Mesothelial cell of epicardium (in vitro differentiated cells): ENCODE measurements at regions not wholly inside any gene's neighbourhood (a gene's known extent, or its start where the extent isn't known, plus 50 kb on each side); places are given as distances from the start of the nearest gene placed in this dataset.
"Not testable (repeated sequence)": the region's sequence is repeated elsewhere in the genome, so short reads cannot be mapped to it uniquely, and the experiment has no call there.

Experiments used
- DNase-seq, 2 experiments: peaks; one replicate each; pipeline ENCODE4 v3.0.0; 2021; ENCODE audit warnings: low spot score in 2 of 2; ENCODE audit not compliant: unreplicated experiment in 2 of 2
- H3K27ac Mint-ChIP-seq: 2 replicates; pipeline ENCODE4 v1.8.0; 2021; ENCODE audit warnings: mixed read lengths
- H3K27me3 Mint-ChIP-seq: 2 replicates; pipeline ENCODE4 v1.8.0; 2021; ENCODE audit warnings: low read depth, mixed read lengths
- H3K36me3 Mint-ChIP-seq: 2 replicates; pipeline ENCODE4 v1.8.0; 2021; ENCODE audit warnings: mixed read lengths
- H3K4me1 Mint-ChIP-seq: 2 replicates; pipeline ENCODE4 v1.8.0; 2021; ENCODE audit warnings: mixed read lengths
- H3K4me3 Mint-ChIP-seq: 2 replicates; pipeline ENCODE4 v1.8.0; 2021; ENCODE audit warnings: mild to moderate bottlenecking, moderate library complexity, mixed read lengths
- H3K9me3 Mint-ChIP-seq: 2 replicates; pipeline ENCODE4 v1.8.0; 2021; ENCODE audit warnings: mixed read lengths
- CTCF ChIP-seq: fragments of 200-600 bp; sonication (generic); IDR thresholded peaks from one replicate; pipeline ENCODE4 v1.5.0; 2021; ENCODE audit warnings: antibody characterized with exemption; ENCODE audit not compliant: unreplicated experiment

- no peak overlapping the region for H3K27ac Mint-ChIP-seq
Measured at GRCh38 chr4:151855747-151856146, 94.9 kb upstream of the GATB start.

GRCh38 chr4:151854731-151855130 is 93.9 kb upstream of the GATB start:
- no peak for DNase-seq

More at GRCh38 chr4:151855747-151856146, 94.9 kb upstream of the GATB start:
- Mint-ChIP-seq H3K4me3 (no peak overlapping the region), H3K36me3 (no peaks in the 10 kb centered on the region), H3K27me3 (peaks cover 17% of the 10 kb centered on the region), H3K9me3 (no peaks in the 10 kb centered on the region), H3K4me1 (no peaks in the 10 kb centered on the region)
- DNase-seq = no peak
- no peak for TF ChIP-seq CTCF

GRCh38 chr4:151853034-151853433 is 92.2 kb upstream of the GATB start:
- Mint-ChIP-seq H3K27me3 (peaks cover 14% of the 10 kb centered on the region), H3K4me1 (no peaks in the 10 kb centered on the region), H3K27ac (no peak overlapping the region), H3K36me3 (no peaks in the 10 kb centered on the region), H3K9me3 (peaks cover 8% of the 10 kb centered on the region), H3K4me3 (no peak overlapping the region)
- no peak for TF ChIP-seq CTCF
- DNase-seq = no peak

More at GRCh38 chr4:151854731-151855130, 93.9 kb upstream of the GATB start:
- no peaks in the 10 kb centered on the region for H3K4me1 Mint-ChIP-seq
- peaks cover under 1% of the 10 kb centered on the region for H3K9me3 Mint-ChIP-seq
- H3K4me3 Mint-ChIP-seq = no peak overlapping the region
- TF ChIP-seq CTCF = no peak
- H3K27me3 Mint-ChIP-seq = peaks cover 14% of the 10 kb centered on the region
- no peaks in the 10 kb centered on the region for H3K36me3 Mint-ChIP-seq
- no peak overlapping the region for H3K27ac Mint-ChIP-seq

GRCh38 chr4:151852202-151852601 is 91.4 kb upstream of the GATB start:
- peaks cover 14% of the 10 kb centered on the region for H3K27me3 Mint-ChIP-seq
- no peak for TF ChIP-seq CTCF
- H3K36me3 Mint-ChIP-seq = no peaks in the 10 kb centered on the region
- H3K9me3 Mint-ChIP-seq = peaks cover 8% of the 10 kb centered on the region
- H3K4me1 Mint-ChIP-seq = no peaks in the 10 kb centered on the region
- no peak overlapping the region for H3K27ac Mint-ChIP-seq
- DNase-seq = no peak
- no peak overlapping the region for H3K4me3 Mint-ChIP-seq

GRCh38 chr4:151851354-151851753 is 90.5 kb upstream of the GATB start:
- TF ChIP-seq CTCF = no peak

GRCh38 chr4:151850791-151851213 is 90.0 kb upstream of the GATB start:
- Mint-ChIP-seq H3K27me3 (peaks cover 14% of the 10 kb centered on the region), H3K4me3 (no peak overlapping the region), H3K27ac (no peak overlapping the region), H3K36me3 (no peaks in the 10 kb centered on the region), H3K9me3 (peaks cover 8% of the 10 kb centered on the region), H3K4me1 (no peaks in the 10 kb centered on the region)
- no peak for DNase-seq
- TF ChIP-seq CTCF = no peak

More at GRCh38 chr4:151851354-151851753, 90.5 kb upstream of the GATB start:
- no peaks in the 10 kb centered on the region for H3K4me1 Mint-ChIP-seq
- H3K27me3 Mint-ChIP-seq = peaks cover 14% of the 10 kb centered on the region
- H3K9me3 Mint-ChIP-seq = peaks cover 8% of the 10 kb centered on the region
- H3K4me3 Mint-ChIP-seq = no peak overlapping the region
- no peaks in the 10 kb centered on the region for H3K36me3 Mint-ChIP-seq
- no peak overlapping the region for H3K27ac Mint-ChIP-seq
- DNase-seq = no peak

- H3K36me3 Mint-ChIP-seq = not testable (repeated sequence)
Measured at GRCh38 chr4:151845551-151845950, 84.7 kb upstream of the GATB start.

More at GRCh38 chr4:151845551-151845950, 84.7 kb upstream of the GATB start:
- not testable (repeated sequence) for H3K9me3 Mint-ChIP-seq, H3K27me3 Mint-ChIP-seq, DNase-seq, H3K4me1 Mint-ChIP-seq, H3K4me3 Mint-ChIP-seq, H3K27ac Mint-ChIP-seq
